ENCODE measurements at regions not wholly inside any gene's neighbourhood (a gene's known extent, or its start where the extent isn't known, plus 50 kb on each side); places are given as distances from the start of the nearest gene placed in this dataset.

- TF ChIP-seq EZH2 (optimal IDR thresholded peaks at IDR 0.05; ENCODE audit: low read depth, low read length) = no peak
- TF ChIP-seq EZH2phosphoT487 (IDR thresholded peaks at IDR 0.05; ENCODE audit: low read length) = no peak
- no peak for TF ChIP-seq CTCF (IDR thresholded peaks at IDR 0.05; ENCODE audit: low read length)
These were observed 66.7 kb upstream of the SLC39A10 start for GRCh38 chr2:195590199-195590860.

GRCh38 chr2:195587966-195588365, 69.1 kb upstream of the SLC39A10 start:
- DNase-seq = no peak
- H3K4me3 ChIP-seq (ENCODE audit: low read length) = no peak overlapping the region
- TF ChIP-seq EZH2 (optimal IDR thresholded peaks at IDR 0.05; ENCODE audit: low read depth, low read length) = no peak
- TF ChIP-seq CTCF (IDR thresholded peaks at IDR 0.05; ENCODE audit: low read length) = no peak
- TF ChIP-seq EZH2phosphoT487 (IDR thresholded peaks at IDR 0.05; ENCODE audit: low read length) = no peak
- H3K4me1 ChIP-seq (ENCODE audit: low read length) = no peaks in the 10 kb centered on the region
- no peaks in the 10 kb centered on the region for H3K36me3 ChIP-seq (replicated peaks; ENCODE audit: insufficient read depth, low read length)
- H4K20me1 ChIP-seq (ENCODE audit: insufficient read depth, low read length) = no peaks in the 10 kb centered on the region
- H3K27ac ChIP-seq (ENCODE audit: low read length) = no peak overlapping the region
- no peak overlapping the region for H3K4me2 ChIP-seq (ENCODE audit: low read depth, low read length)
- H3K9me2 ChIP-seq (replicated peaks; ENCODE audit: insufficient read depth, low read length) = no peaks in the 10 kb centered on the region
- no peaks in the 10 kb centered on the region for H3K79me2 ChIP-seq (ENCODE audit: low read length)
- no peak overlapping the region for H2AFZ ChIP-seq (ENCODE audit: low read length)
- H3K27me3 ChIP-seq (replicated peaks; ENCODE audit: insufficient read depth, low read length) = no peaks in the 10 kb centered on the region
- H3F3A ChIP-seq (ENCODE audit: insufficient read depth, low read length) = no peaks in the 10 kb centered on the region
- no peaks in the 10 kb centered on the region for H3K9me3 ChIP-seq (replicated peaks; ENCODE audit: insufficient read depth, low read length)
- no peak overlapping the region for H3K9ac ChIP-seq (ENCODE audit: low read length)

More at GRCh38 chr2:195590199-195590860, 66.7 kb upstream of the SLC39A10 start:
- no peak overlapping the region for H3K9ac ChIP-seq (ENCODE audit: low read length)
- no peak overlapping the region for H3K27ac ChIP-seq (ENCODE audit: low read length)
- no peak overlapping the region for H2AFZ ChIP-seq (ENCODE audit: low read length)
- no peaks in the 10 kb centered on the region for H3K4me1 ChIP-seq (ENCODE audit: low read length)
- H3K27me3 ChIP-seq (replicated peaks; ENCODE audit: insufficient read depth, low read length) = no peaks in the 10 kb centered on the region
- no peaks in the 10 kb centered on the region for H3K9me3 ChIP-seq (replicated peaks; ENCODE audit: insufficient read depth, low read length)
- no peak for DNase-seq
- no peaks in the 10 kb centered on the region for H4K20me1 ChIP-seq (ENCODE audit: insufficient read depth, low read length)
- H3F3A ChIP-seq (ENCODE audit: insufficient read depth, low read length) = no peaks in the 10 kb centered on the region
- H3K4me2 ChIP-seq (ENCODE audit: low read depth, low read length) = no peak overlapping the region
- H3K9me2 ChIP-seq (replicated peaks; ENCODE audit: insufficient read depth, low read length) = no peaks in the 10 kb centered on the region
- no peak overlapping the region for H3K4me3 ChIP-seq (ENCODE audit: low read length)
- no peaks in the 10 kb centered on the region for H3K79me2 ChIP-seq (ENCODE audit: low read length)
- no peaks in the 10 kb centered on the region for H3K36me3 ChIP-seq (replicated peaks; ENCODE audit: insufficient read depth, low read length)

GRCh38 chr2:195586062-195586714, 70.8 kb upstream of the SLC39A10 start:
- no peak overlapping the region for H2AFZ ChIP-seq (ENCODE audit: low read length)
- H3K9me2 ChIP-seq (replicated peaks; ENCODE audit: insufficient read depth, low read length) = no peaks in the 10 kb centered on the region

More at GRCh38 chr2:195586062-195586714, 70.8 kb upstream of the SLC39A10 start:
- Histone ChIP-seq H3K4me2 (ENCODE audit: low read depth, low read length) (no peak overlapping the region), H3F3A (ENCODE audit: insufficient read depth, low read length) (no peaks in the 10 kb centered on the region), H3K4me1 (ENCODE audit: low read length) (no peaks in the 10 kb centered on the region), H3K4me3 (ENCODE audit: low read length) (no peak overlapping the region), H3K27ac (ENCODE audit: low read length) (no peak overlapping the region), H4K20me1 (ENCODE audit: insufficient read depth, low read length) (no peaks in the 10 kb centered on the region), H3K9me3 (replicated peaks; ENCODE audit: insufficient read depth, low read length) (no peaks in the 10 kb centered on the region), H3K27me3 (replicated peaks; ENCODE audit: insufficient read depth, low read length) (no peaks in the 10 kb centered on the region), H3K36me3 (replicated peaks; ENCODE audit: insufficient read depth, low read length) (no peaks in the 10 kb centered on the region), H3K9ac (ENCODE audit: low read length) (no peak overlapping the region), H3K79me2 (ENCODE audit: low read length) (no peaks in the 10 kb centered on the region)
- DNase-seq = no peak
- TF ChIP-seq EZH2 (optimal IDR thresholded peaks at IDR 0.05; ENCODE audit: low read depth, low read length) = no peak
- TF ChIP-seq EZH2phosphoT487 (IDR thresholded peaks at IDR 0.05; ENCODE audit: low read length) = no peak
- TF ChIP-seq CTCF (IDR thresholded peaks at IDR 0.05; ENCODE audit: low read length) = no peak
